ENCODE measurements at regions not wholly inside any gene's neighbourhood (a gene's known extent, or its start where the extent isn't known, plus 50 kb on each side); places are given as distances from the start of the nearest gene placed in this dataset.

DNA sequence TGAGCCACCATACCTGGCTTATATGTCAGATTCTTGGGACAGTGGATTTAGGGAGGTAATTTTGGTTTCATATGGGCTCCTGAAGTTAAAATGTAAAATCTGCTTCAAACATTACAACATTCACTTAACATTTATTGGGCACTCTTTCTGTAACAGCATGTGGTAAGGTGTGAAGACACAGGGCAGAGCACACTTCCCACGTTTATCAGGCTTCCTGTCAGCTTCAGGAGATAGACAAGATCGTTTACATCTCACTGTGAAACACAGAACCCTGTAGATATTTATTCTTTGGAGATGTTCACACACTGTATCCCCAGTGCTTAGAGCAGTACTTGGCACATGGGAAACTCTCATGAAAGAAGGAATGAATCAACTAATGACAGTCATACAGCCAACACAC is 426.0 kb upstream of the RARB start:
- no peak for ATAC-seq (ENCODE audit: low read depth)
- CTCF ChIA-PET, result no interaction called here

More for the DNA sequence above, 426.0 kb upstream of the RARB start:
- Histone ChIP-seq H4K8ac (ENCODE audit: low read depth in 2 of 2, low read length in 2 of 2) (no peak overlapping the region), H3K4ac (ENCODE audit: low read depth, low read length) (no peak overlapping the region), H2BK20ac (ENCODE audit: low read depth, low read length) (no peak overlapping the region), H3K23ac (ENCODE audit: low read depth, low read length) (no peak overlapping the region), H2AK5ac (ENCODE audit: low read depth, low read length) (no peak overlapping the region), H3K9me1 (ENCODE audit: insufficient read depth, low read length) (no peaks in the 10 kb centered on the region), H2BK15ac (ENCODE audit: low read depth, low read length) (no peak overlapping the region), H3K9ac (ENCODE audit: low read depth, low read length) (no peak overlapping the region), H3K4me2 (ENCODE audit: low read depth, low read length) (no peak overlapping the region), H3K18ac (ENCODE audit: low read depth, low read length) (no peak overlapping the region), H3K36me3 (ENCODE audit: control insufficient read depth, insufficient read depth, low read length) (no peaks in the 10 kb centered on the region), H3K27me3 (ENCODE audit: control insufficient read depth, insufficient read depth, low read length) (no peaks in the 10 kb centered on the region), H2AK9ac (replicated peaks; ENCODE audit: low read depth, low read length, poor library complexity) (no peak overlapping the region), H2AFZ (replicated peaks; ENCODE audit: low read length, poor library complexity) (no peak overlapping the region), H4K91ac (ENCODE audit: insufficient read depth, low read depth, low read length) (no peak overlapping the region), H3K27ac (ENCODE audit: insufficient read depth, low read length) (no peak overlapping the region), H3K79me1 (ENCODE audit: low read depth in 1 of 2, low read length in 2 of 2) (no peaks in the 10 kb centered on the region), H3K56ac (ENCODE audit: extremely low read depth, insufficient read depth, low read length) (no peak overlapping the region), H4K20me1 (ENCODE audit: insufficient read depth, low read length) (no peaks in the 10 kb centered on the region), H3K4me1 (ENCODE audit: control insufficient read depth, insufficient read depth, low read length) (no peaks in the 10 kb centered on the region), H3K14ac (replicated peaks; ENCODE audit: low read depth, low read length) (no peak overlapping the region), H2BK120ac (ENCODE audit: low read depth, low read length) (no peak overlapping the region), H2BK5ac (ENCODE audit: low read depth, low read length, poor library complexity, severe bottlenecking) (no peak overlapping the region), H3K9me3 (ENCODE audit: control insufficient read depth, insufficient read depth, low read length) (no peaks in the 10 kb centered on the region; the same call in 1 of the 2 replicates), H3K4me3 (ENCODE audit: insufficient read depth, low read depth, low read length) (no peak overlapping the region), H4K5ac (ENCODE audit: low read depth, low read length) (no peak overlapping the region)
- intact Hi-C loops (cut with micrococcal nuclease) (no loop called here), dilution Hi-C loops (cut with HindIII; ENCODE audit: low sequenced_read_pairs, unreplicated experiment) (no loop called here), in situ Hi-C loops (cut with MboI; ENCODE audit: low sequenced_read_pairs) (no loop called here)
- TF ChIP-seq, protein P1, sequence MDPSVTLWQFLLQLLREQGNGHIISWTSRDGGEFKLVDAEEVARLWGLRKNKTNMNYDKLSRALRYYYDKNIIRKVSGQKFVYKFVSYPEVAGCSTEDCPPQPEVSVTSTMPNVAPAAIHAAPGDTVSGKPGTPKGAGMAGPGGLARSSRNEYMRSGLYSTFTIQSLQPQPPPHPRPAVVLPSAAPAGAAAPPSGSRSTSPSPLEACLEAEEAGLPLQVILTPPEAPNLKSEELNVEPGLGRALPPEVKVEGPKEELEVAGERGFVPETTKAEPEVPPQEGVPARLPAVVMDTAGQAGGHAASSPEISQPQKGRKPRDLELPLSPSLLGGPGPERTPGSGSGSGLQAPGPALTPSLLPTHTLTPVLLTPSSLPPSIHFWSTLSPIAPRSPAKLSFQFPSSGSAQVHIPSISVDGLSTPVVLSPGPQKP (IDR thresholded peaks at IDR 0.05; ENCODE audit: borderline replicate concordance, low read depth, low read length), result no peak
- no peak for TF ChIP-seq NFE2L2 (IDR thresholded peaks at IDR 0.05; ENCODE audit: low read depth, low read length)
- no TSS peak for BruUV-seq (replicated peaks)
- WGBS, 2 experiments (ENCODE audit: extremely low coverage in 2 of 2, insufficient read length in 1 of 2), result no CpG with 5 or more reads among the region's 2 CpGs
- POLR2A ChIA-PET (ENCODE audit: unreplicated experiment), result no interaction called here
- DNase-seq, result no peak
